ENCODE measurements at regions not wholly inside any gene's neighbourhood (a gene's known extent, or its start where the extent isn't known, plus 50 kb on each side); places are given as distances from the start of the nearest gene placed in this dataset.

DNA sequence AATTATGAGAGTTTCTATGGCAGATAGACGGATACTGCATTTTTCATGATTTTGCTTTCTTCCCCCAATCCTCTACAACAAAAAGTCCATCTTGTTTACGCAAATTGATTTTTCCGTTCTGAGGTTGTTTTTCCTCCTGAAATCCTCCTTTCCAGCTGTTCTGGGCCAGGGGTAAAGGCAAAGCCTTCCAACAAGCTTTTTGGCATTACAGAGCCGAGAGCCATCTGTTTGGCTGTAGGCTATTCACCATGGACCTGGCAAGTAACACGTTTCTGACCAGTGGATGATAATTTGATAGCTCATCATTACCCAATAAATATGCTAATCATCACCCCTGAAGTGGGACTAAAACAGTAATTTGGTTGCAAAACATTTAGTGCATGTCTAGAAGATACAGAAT lies 226.5 kb downstream of the CBLN4 start:
- Mint-ChIP-seq H3K4me3 (no peak overlapping the region), H3K27me3 (ENCODE audit: low read depth) (no peaks in the 10 kb centered on the region; the same call in 1 of the 2 replicates), H3K27ac (no peak overlapping the region), H3K4me1 (no peaks in the 10 kb centered on the region), H3K36me3 (ENCODE audit: insufficient read depth in 1 of 3, low read depth in 3 of 3) (peaks cover 0 to 27% (median 0%) of the 10 kb centered on the region in 3 experiments; a peak in 2 of 7 replicates), H3K9me3 (peaks cover 14 to 84% of the 10 kb centered on the region in 2 experiments)
- H2BK12ac ChIP-seq (ENCODE audit: insufficient read length, low read depth, low read length), result no peak overlapping the region
- no peak overlapping the region for H4K91ac ChIP-seq (ENCODE audit: insufficient read length, low read depth, low read length)
- H3K18ac ChIP-seq (ENCODE audit: insufficient read length, low read depth, low read length), result no peak overlapping the region
- H3K27ac ChIP-seq (ENCODE audit: insufficient read length, low read depth, low read length), result no peak overlapping the region
- H2AK5ac ChIP-seq (ENCODE audit: insufficient read length, low read length), result no peak overlapping the region
- H3K23ac ChIP-seq (ENCODE audit: insufficient read length, low read depth, low read length), result no peak overlapping the region
- H3K79me1 ChIP-seq (ENCODE audit: insufficient read depth, low read depth, low read length, poor library complexity, severe bottlenecking), result no peaks in the 10 kb centered on the region
- H3K27me3 ChIP-seq (ENCODE audit: insufficient read depth, low read length), result no peaks in the 10 kb centered on the region
- H4K8ac ChIP-seq (replicated peaks; ENCODE audit: insufficient read length, low read depth, low read length), result no peak overlapping the region
- no peak overlapping the region for H2BK5ac ChIP-seq (ENCODE audit: insufficient read length, low read length)
- no peak for DNase-seq
- no peaks in the 10 kb centered on the region for H3K23me2 ChIP-seq (ENCODE audit: insufficient read length, low read depth, low read length, poor library complexity, severe bottlenecking)
- TF ChIP-seq, protein P1, sequence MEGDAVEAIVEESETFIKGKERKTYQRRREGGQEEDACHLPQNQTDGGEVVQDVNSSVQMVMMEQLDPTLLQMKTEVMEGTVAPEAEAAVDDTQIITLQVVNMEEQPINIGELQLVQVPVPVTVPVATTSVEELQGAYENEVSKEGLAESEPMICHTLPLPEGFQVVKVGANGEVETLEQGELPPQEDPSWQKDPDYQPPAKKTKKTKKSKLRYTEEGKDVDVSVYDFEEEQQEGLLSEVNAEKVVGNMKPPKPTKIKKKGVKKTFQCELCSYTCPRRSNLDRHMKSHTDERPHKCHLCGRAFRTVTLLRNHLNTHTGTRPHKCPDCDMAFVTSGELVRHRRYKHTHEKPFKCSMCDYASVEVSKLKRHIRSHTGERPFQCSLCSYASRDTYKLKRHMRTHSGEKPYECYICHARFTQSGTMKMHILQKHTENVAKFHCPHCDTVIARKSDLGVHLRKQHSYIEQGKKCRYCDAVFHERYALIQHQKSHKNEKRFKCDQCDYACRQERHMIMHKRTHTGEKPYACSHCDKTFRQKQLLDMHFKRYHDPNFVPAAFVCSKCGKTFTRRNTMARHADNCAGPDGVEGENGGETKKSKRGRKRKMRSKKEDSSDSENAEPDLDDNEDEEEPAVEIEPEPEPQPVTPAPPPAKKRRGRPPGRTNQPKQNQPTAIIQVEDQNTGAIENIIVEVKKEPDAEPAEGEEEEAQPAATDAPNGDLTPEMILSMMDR (conservative IDR thresholded peaks at IDR 0.05), result no peak
- WGBS (ENCODE audit: extremely low coverage, insufficient read length, low lambda C conversion rate), result no CpG with 5 or more reads among the region's 5 CpGs
- no peak overlapping the region for H3K4me2 ChIP-seq (ENCODE audit: insufficient read depth, insufficient read length, low read length)
- H2BK20ac ChIP-seq (ENCODE audit: low read depth, low read length, poor library complexity, severe bottlenecking), result no peak overlapping the region
- no peak overlapping the region for H3K4ac ChIP-seq (ENCODE audit: low read depth, low read length)
- H2AFZ ChIP-seq (ENCODE audit: low read length), result no peak overlapping the region
- no peaks in the 10 kb centered on the region for H4K20me1 ChIP-seq (ENCODE audit: control insufficient read depth, insufficient read depth, insufficient read length)
- H3K79me2 ChIP-seq (ENCODE audit: insufficient read depth, low read length), result no peaks in the 10 kb centered on the region
- no peak overlapping the region for H2BK120ac ChIP-seq (ENCODE audit: low read depth, low read length, poor library complexity, severe bottlenecking)
- no peaks in the 10 kb centered on the region for H3K9me3 ChIP-seq (ENCODE audit: control insufficient read depth, low read depth, low read length)
- H4K5ac ChIP-seq (ENCODE audit: insufficient read length, low read depth, low read length), result no peak overlapping the region
- H3K14ac ChIP-seq (ENCODE audit: insufficient read depth, low read length), result no peak overlapping the region
- no peak overlapping the region for H3T11ph ChIP-seq (ENCODE audit: low read length)
- no peaks in the 10 kb centered on the region for H3K4me1 ChIP-seq (ENCODE audit: insufficient read depth, low read length)
- no peak overlapping the region for H3K56ac ChIP-seq (ENCODE audit: insufficient read length, low read depth, low read length)
- H2BK15ac ChIP-seq (ENCODE audit: low read depth, low read length), result no peak overlapping the region
- no peak overlapping the region for H3K9ac ChIP-seq (ENCODE audit: extremely low read depth, insufficient read length, low read length)

Data from H9 (cell line).